ENCODE measurements at regions not wholly inside any gene's neighbourhood (a gene's known extent, or its start where the extent isn't known, plus 50 kb on each side); places are given as distances from the start of the nearest gene placed in this dataset.

DNA sequence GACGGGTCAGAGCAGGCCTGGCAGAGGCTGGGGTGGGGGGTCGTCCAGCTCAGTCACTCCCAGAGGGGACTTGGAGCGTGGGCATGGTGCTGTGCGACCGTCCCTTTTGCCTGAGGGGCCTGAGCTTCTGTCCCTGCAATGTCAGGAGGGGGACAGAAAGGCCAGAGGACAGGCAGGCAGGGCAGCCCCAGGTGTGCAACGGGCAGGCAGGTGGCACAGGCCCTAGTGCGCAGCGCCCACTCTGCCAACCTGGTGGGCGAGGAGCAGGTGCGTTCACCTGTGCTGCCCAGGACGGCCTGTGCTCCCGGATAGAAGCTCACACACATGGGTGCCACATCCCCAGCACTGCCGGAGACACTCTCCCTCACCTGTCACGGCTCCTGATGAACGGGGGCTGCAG is 78.7 kb upstream of the SLCO4A1 start:
- DNase-seq = no peak

DNA sequence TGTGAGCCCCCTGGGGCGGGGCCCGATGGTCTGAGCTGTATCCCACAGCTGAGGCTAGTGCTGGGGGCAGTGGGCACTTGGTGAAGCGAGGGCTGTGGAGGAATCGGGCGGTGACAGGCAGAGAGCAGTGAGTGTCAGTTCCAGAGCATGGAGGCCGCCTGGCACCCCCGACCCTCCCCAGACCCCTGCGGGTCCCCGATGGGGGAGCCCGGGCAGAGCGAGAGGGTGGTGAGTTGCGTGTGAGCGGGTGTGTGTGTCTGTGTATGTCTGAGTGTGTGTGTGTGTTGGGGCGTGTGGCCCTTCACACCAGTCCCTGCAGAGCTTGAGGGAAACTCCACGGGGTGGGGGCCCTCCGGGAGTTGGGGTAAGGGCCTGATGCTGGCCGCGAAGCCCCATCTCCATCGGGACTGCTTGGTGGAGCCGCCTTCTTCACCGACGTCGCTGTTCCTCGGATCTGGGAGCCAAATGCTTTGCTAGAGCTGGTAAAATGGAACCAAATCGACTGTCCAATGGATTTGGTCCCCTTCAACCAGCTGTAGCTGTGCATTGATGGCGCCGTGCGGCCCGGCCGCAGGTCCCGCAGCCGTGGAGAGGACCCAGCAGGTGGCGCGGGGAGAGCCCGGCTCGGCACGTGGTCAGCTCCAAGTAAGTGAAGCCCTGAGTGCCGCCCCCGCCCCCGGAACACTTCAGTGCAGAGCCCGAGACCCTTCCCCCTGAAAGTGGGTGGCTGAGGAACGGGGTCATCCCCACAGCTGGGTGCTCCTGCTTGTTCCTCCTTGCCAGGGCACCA is 77.7 kb upstream of the SLCO4A1 start:
- no peak for DNase-seq

DNA sequence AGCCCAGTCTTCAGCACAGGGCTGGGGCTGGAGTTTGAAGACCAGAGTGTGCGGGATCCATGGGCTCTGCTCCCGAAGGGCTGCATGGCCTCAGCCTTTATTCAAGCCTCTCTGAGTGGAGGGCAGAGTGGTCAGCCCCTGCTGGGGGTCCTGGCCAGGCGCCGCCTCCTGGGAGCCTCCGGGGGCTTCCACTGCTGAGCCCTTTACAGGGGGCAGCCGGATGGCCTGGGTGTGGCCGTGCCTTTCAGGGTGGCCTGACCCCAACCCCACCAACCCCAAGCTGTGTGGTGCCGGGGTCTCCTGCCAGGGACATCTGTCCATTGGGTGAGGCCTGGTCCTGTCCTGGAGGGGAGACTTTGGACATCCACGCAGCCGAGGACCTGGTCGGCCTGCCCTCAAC is 76.0 kb upstream of the SLCO4A1 start:
- no peak for DNase-seq

DNA sequence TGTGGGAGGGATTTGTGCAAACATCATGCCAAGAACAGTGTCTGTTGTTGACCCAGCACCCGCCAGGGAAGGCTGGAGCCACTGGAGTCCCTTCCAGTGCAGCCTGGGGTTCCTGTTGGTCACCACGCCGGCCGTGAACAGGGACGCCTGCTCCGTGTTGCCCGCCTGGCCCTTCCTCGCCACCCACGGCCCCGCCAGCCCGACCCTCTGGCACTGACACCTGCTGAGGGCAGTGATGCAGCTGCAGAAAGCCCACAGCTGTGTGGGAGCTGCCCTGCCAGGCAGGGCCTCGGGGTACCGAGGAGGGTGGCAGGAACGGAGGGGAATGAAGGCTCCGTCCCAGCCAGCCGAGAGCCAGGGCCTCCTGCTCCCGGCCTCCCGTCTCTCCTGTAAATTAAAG is 75.5 kb upstream of the SLCO4A1 start:
- DNase-seq = no peak

DNA sequence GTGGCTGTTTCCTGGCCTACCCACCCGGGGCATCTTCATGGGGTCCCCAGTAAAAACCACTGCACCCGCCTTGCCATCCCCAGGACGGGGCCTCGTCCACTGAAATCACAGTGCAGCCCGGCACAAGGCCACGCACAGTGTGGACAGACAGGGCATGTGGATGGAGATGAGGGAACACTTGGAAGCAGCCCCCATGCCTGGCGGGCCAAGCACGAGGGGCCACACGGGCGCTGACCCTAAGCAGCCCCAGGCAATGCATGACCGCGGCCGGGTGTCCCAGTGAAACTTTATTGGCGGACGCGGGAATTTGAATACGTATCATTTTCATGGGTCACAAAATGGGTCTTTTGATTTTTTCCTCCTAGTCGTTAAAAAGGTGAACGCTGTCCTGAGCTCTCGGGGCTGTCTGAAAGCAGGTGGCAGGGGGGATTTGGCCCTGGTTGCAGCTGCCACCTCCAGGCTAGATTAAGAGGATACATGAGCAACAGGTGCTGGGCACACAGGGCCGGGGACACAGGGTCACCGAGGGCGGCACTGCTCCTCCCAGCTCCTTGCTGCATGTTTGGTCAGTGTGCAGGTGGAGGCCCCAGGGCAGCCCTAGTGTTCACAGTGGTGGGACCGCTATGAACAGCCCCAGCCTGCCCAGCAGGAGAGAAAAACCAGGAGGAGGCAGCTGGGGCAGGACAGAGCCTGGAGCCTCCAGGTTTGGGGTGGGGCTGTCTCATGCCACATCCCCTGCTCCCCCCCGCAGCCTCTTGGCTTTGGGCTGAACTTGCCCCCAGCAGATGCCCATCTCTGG is 74.9 kb upstream of the SLCO4A1 start:
- no peak for DNase-seq

DNA sequence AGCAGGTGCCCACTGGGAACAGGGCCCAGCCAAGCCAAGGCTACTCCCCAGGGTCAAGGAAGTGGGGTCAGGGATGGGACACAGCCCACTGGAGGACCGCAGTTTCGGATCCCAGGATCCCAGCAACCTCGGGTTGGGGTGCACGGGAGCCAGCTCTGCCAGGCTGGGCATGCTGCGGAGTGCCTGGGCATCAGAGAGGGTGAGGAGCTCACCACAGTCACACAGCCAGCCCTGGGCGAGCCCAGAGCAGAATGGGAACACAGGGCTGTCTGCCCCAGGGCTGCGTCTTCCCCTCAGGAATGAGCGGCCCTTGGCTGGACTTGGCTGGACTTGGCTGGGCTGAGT is 74.3 kb upstream of the SLCO4A1 start:
- no peak for DNase-seq

DNA sequence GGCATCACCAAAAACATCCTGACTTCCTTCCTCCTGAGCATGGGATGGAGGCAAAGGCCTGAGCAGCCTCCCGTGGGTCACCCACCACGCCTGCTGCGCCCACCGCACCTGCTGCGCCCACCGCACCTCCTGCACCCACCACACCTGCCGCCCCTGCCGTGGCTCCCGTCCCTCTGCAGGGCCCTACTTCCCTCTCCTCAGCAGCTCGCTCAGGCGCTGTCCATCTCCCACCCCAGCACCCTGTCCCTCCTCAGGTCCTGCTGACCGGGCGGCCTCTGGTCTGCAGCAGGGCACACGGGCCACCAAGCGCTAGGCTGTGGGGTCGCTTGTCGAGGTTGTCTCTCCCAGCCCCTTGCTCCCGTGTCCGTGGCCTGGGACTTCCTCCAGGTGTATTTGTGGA is 72.7 kb upstream of the SLCO4A1 start:
- no peak for DNase-seq

DNA sequence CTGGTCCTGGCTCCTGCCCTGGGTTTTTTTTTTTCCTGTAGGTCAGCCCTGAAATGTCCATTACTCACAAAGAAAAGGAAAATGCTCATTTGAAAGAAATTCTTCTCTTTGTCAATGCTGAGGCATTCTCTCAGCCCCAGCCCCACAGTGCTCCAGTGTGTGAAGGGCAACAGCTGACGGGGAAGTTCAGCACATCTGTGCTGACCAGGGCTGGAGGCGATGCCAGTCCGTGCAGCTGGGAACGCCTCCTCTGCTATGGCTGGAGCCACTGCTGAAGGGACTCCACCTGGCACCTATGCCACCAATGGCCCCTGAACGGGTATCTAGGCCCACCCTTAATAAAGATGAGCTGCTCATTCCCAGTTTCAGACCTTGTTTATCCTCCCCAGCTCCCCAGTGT is 71.9 kb upstream of the SLCO4A1 start:
- DNase-seq = no peak

DNA sequence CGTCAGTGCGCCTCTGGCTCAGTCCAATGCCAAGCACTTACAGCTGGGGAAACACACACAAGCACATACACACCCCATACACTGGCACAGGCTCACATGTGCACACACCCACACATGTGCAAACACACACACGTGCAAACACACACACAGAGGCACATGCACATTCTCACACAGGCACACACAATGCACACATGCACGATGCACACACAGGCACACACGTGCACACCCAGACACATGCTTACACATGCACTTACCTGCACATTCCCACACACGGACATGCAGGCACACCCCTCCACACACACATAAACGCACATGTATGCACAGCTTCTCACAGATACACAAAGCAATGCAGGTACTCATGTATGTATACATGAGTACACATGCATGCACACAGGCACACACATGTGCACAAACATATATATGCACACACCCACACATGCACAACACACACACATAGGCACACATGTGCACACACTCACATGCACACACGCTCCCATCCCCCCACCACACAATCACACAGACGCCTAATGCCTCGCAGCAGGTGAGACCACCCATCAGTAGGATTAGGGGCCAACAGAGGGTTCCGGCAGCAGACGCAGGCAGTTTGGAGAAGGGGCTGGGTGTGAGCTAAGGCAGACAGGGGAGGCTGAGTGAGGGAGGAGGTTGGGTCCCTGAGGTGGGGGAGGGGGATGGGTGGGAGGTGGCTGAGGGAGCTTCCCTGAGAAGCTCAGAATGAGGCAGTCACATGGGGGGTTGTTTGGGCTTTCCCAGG is 71.2 kb upstream of the SLCO4A1 start:
- DNase-seq = no peak

DNA sequence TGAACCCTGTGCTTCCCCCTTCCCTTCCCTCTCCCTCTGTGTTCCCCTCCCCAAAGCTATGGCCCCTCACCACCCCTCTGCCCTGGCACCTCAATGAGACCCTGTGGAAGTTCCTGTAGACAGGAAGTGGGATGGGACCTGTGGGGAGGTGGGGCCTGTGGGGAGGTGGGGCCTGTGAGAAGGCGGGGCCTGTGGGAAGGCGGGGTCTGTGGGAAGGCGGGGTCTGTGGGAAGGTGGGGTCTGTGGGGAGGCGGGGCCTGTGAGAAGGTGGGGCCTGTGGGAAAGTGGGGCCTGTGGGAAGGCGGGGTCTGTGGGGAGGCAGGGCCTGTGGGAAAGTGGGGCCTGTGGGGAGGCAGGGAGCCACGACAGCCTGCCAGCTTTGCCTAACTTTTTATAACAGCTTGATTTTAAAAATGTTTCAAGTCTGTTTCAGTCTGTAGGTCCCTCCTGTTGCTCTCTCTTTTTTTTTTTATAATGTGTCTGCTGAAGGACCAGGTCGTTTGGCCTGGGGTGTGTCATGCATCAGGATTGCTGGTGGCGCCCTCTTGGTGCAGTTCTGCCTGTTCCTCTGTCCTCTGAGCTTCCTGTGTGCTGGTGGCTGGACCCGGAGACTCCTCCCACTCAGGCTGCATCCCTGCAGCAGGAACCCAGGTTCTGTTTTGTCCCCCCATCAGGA is 70.5 kb upstream of the SLCO4A1 start:
- no peak for DNase-seq

DNA sequence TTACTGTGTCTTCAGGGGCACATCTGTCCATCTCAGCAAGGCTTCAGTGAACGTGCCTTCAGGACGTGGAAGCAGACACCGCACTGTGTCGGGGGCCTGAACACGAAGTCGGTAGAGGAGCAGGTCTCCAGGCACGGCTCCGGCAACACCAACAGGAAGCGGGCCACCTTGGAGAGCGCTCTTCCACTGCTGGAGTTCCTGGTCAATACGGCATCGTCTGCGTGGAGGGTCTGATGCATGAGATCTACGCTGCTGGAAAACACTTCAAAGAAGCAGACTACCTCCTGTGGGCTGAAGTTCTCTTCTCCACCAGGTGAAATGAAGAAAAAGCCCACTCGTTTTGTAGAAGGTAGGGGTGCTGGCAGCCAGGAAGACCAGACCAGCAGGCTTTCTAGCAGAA is 69.3 kb upstream of the SLCO4A1 start:
- no peak for DNase-seq

DNA sequence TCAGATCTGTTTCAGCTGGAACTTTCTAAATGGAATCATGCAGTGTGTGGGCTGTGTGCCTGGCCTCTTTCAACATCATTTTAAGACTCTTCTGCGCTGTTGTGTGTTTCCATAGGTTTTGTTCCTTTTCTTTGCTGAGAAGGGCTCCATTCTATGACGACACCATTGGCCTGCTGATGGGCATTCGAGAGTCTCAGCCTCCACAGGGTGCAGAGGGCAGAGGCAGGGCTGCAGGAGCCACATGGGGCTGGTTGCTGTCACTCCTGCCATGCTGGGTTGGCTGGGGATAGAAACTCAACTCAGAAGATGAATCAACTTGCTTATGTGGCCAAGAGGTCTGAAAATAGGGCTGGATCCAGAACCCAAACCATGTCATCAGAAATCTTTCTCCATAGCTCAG is 68.5 kb upstream of the SLCO4A1 start:
- DNase-seq = no peak

DNA sequence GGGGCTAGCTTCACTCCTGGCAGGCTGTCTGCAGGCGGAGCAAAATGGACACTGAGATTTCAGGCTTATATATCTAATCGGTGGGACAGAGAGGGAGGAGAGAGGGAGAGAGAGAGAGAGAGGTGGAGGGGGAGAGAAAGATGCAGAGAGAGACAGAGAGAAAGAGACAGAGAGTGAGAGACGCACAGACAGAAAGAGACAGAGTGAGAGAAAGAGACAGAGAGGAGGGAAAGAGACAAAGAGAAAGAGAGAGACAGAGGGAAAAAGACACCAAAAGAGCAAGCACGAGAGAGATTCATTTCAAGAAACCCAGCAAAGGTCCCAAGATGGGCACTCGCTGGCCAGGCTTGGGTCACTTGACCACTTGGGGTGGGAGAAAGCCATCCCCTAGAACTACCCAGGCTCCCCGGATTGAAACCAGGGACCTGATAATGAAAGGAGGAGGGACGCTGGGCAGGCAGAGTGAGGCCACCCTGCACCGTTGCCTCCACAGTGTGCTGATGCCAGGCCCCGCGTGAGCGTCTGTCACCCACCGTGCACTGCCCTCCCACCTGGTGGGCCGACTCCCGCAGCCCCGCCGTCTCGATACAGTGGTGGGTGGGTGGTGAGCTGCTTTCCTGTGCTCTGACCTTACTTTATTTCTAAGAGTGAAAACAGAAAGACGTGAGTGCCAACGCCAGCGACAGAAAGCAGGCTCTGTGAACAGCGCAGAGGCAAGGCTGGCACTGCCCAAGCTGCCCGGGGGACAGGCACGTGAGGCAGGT is 67.9 kb upstream of the SLCO4A1 start:
- no peak for DNase-seq

DNA sequence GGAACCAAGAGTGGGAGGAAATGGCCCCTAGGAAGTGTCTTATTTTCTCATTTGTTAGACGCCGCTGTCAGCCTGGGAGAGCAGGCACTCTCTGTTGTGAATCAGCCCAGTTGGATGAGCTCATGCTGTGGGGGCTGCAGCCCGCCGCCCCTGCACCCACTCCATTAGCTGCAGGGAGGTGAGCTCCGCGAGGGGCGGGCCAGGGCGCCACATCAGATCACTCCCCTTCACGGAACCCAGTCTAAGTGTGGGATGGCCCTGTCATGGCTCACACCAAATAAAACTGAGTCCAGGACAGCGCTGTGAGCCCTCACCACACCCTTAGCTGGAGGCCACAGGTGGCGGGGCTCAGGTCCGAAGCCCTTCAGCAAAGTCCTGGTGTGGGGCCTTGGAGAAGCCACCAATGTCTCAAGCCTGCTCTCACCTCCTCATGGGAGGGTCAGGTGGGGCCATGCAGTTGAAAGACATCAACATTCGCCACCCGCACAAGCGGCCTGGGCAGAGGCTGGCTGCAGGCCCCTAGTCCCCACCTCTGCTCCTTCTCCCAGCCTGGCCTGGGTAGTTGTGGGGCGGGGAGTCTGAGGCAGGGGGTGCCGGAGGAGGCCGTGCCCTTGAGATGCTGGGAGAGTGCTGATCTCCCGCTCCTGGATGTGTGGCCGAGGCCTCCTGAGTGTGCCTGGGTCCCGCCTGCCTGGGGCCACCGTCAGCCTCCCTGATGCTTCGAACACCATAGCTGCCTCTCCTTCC is 66.2 kb upstream of the SLCO4A1 start:
- no peak for DNase-seq

DNA sequence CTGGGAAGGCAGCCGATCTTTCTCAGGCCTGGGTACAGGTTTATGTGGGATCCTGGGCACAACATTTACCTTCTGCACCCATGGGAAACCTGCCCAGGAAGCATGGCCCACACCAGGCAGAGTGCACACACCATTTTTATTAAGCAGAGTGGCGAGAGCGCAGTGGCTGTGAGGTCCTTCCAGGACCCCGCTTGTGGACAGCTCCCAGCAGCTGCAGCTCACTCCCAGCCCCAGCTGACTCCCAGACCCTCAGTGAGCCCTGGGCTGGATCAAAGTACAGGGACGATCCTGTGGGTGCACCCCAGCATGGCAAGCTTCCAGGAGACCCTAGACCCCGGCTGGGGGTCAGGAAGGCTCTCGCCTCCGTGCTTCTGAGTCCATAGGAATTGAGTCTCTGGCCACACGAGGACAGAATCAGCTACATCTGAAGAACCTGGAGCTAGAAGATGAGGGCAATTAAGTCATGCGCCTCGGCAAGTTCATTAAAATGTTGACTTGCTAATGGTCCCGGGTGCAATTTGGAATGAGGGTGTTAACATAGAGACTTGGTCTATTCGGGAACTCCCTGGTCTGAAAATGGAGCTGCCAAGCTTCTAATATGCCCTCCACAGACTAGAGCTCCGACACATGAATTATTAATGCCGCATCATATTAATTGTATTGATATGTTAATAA is 65.4 kb upstream of the SLCO4A1 start:
- DNase-seq = no peak

DNA sequence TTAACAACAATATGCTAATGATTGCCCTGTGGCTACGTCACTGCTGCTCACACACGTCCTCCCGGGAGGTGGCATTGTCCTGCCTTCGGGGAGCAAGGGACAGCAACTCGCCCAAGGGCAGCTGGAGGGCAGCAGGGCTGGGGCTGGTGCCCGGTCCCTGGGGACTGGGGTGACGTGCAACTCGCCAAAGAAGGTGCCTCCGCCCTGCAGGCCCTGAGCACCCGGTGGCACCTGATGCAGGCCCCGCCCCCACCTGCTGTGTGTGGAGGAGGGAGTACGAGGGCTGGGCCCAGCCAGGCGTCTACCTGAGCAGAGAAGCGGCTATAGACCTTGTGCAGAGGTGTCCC is 64.8 kb upstream of the SLCO4A1 start:
- DNase-seq = no peak

DNA sequence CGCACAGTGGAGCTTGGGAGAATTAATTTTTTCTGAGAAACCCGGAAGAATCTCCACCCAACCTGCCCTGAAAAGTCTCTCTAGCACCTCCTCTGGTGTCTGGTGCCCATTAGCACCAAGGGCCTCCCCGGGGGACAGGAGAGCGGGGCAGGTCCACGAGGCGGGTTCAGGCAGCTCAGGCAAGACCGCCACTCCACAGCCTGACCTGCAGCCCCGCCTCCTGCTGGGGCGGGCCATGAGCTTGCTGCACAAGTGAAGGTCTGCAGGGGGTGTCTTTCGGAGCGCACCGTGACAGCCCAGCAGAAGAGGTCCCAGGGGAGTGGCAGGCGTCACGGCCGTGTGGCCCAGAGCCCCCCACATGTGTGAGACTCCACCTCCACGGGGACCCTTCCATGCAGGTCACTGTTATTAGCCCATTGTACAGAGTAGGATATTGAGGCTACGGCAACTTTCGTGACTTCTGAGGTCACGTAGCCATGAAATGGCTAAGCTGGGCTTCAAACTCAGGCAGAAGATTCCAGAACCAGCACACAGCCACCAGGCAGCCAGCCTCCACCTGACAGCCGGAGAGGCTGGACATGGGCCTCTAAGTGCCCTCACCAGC is 63.9 kb upstream of the SLCO4A1 start:
- no peak for DNase-seq

DNA sequence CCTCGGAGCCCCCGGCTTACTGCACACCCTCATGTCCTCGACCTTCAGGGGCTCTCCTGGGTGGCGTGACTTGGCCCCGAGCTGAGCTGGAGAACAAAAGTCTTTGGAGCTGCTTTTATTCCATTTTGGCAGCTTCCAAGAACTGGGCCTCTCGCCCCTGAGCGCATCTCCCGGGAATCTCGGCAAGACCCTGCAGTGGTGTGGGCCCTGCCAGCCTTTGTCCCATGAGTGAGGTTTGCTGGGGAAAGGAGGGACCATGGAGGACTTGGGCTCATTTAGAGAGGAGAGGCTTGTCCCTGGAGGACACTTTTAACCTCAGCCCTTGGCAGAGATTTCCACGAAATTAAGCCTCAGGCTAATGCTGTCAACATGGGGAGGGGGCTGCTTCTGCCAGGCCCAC is 62.3 kb upstream of the SLCO4A1 start:
- peak in 1 of 2 experiments; percentile 17 for DNase-seq

DNA sequence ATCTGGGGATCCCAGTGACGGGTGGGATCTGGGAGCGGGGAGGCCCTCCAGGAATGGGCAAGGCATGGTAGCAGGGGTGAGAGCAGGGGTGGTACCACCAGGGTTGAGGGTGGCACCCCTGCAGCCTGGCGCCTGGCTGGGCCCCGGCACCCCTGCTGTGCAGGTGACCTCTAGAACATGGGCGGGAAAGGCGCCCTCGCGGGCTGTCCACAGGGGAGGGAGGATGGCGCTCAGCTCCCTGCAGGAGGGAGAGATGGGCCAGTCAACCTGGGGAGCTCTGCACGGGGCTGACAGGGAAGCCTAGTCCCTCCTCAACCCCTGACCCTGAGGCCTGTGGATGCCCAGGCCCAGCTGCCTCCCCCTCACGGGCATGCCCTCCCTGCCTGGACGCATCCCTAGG is 61.6 kb upstream of the SLCO4A1 start:
- no peak for DNase-seq

DNA sequence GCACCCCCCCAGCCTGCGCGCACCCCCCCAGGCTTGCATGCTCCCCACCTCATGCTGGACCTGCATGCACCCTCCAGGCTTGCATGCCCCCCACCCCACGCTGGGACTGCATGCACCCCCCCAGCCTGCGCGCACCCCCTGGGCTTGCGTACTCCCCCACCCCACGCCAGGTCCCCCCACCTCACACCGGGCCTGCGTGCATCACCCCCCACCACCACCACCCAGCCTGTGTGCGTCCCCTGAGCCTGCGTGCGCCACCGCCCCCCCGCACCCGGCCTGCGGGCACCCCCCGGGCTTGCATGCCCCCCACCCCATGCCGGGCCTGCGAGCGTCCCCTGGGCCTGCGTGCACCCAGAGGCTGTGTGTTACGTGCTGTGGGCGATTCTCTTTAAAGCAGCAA is 61.0 kb upstream of the SLCO4A1 start:
- DNase-seq = no peak

DNA sequence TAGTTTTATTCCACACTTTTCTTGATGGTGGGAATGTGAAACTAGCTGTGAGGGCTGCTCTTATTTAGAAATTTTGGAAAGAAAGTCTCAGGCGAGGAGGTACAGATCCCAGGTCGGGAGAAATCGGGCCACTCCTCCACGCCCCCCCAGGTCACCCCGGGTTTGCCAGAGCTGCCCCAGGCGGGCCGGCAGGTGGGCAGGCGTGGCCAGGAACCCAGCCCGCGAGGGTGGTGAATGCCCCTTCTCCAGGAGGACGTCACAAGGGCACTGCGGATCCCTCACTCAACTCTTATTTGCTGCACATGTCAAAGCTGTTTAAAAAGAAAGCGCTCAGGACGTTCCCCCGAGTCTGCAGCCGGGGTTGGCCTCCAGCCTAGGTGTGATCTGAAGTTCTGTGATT is 60.5 kb upstream of the SLCO4A1 start:
- no peak for DNase-seq

All from NCI-H1930 (cell line).